HCT116 (cell line): ENCODE measurements at regions not wholly inside any gene's neighbourhood (a gene's known extent, or its start where the extent isn't known, plus 50 kb on each side); places are given as distances from the start of the nearest gene placed in this dataset.

Experiments used
- ATF3 ChIP-seq: IDR thresholded peaks from 2 replicates; pipeline ENCODE4 v1.6.1; 2012
- CTCF ChIP-seq, 3 experiments: fragments of 200-600 bp in 1 of 3; sonication (generic) in 1 of 3; IDR thresholded peaks in 2 of 3; conservative IDR thresholded peaks in 1 of 3; 2 replicates each; pipeline ENCODE4 v1.5.1; 2012 to 2017; ENCODE audit warnings: low read depth in 2 of 3, low read length in 2 of 3, antibody characterized with exemption in 1 of 3, borderline replicate concordance in 1 of 3, control low read depth in 1 of 3, mild to moderate bottlenecking in 1 of 3, mixed read lengths in 1 of 3, mixed run types in 1 of 3, moderate library complexity in 1 of 3; ENCODE audit not compliant: insufficient read depth in 1 of 3
- ELF1 ChIP-seq: IDR thresholded peaks from 2 replicates; pipeline ENCODE4 v1.6.1; 2012; ENCODE audit warnings: low read depth, borderline replicate concordance
- EZH2 ChIP-seq: fragments of 200-600 bp; sonication (generic); IDR thresholded peaks from 2 replicates; pipeline ENCODE4 v1.6.1; 2017; ENCODE audit warnings: antibody characterized with exemption, mixed run types
- EZH2phosphoT487 ChIP-seq: fragments of 200-600 bp; IDR thresholded peaks from 2 replicates; pipeline ENCODE4 v1.6.1; 2018; ENCODE audit warnings: antibody characterized with exemption, borderline replicate concordance
- MAX ChIP-seq: IDR thresholded peaks from 2 replicates; pipeline ENCODE4 v1.6.1; 2012
- POLR2A ChIP-seq: IDR thresholded peaks from 2 replicates; pipeline ENCODE4 v1.7.0; 2011; ENCODE audit warnings: borderline replicate concordance; ENCODE audit not compliant: insufficient read depth, insufficient read length; ENCODE audit errors: extremely low read depth
- POLR2AphosphoS5 ChIP-seq: IDR thresholded peaks from 2 replicates; pipeline ENCODE4 v1.6.1; 2011; ENCODE audit warnings: mild to moderate bottlenecking, low read depth, low read length, moderate library complexity
- REST ChIP-seq: IDR thresholded peaks from 2 replicates; pipeline ENCODE4 v1.6.1; 2012; ENCODE audit warnings: low read depth
- SP1 ChIP-seq: IDR thresholded peaks from 2 replicates; pipeline ENCODE4 v1.6.1; 2012; ENCODE audit warnings: low read depth
- TCF7L2 ChIP-seq: IDR thresholded peaks from 2 replicates; pipeline ENCODE4 v1.7.0; 2011; ENCODE audit warnings: borderline replicate concordance, inconsistent platforms; ENCODE audit not compliant: insufficient read depth, insufficient read length; ENCODE audit errors: extremely low read depth
- ZBTB33 ChIP-seq: IDR thresholded peaks from 2 replicates; pipeline ENCODE4 v1.6.1; 2011; ENCODE audit warnings: mild to moderate bottlenecking, low read length, moderate library complexity; ENCODE audit not compliant: insufficient replicate concordance; ENCODE audit errors: extremely low read depth
- ZNF274 ChIP-seq: fragments of 200-500 bp; sonication (Bioruptor generic); IDR thresholded peaks from 2 replicates; pipeline ENCODE4 v1.6.1; 2014; ENCODE audit warnings: mild to moderate bottlenecking, low read depth, low read length, inconsistent platforms

GRCh38 chr20:22901164-22901563 is 133.9 kb upstream of the SSTR4 start:
- TF ChIP-seq CTCF (IDR thresholded peaks at IDR 0.05 in 2 of 3, conservative IDR thresholded peaks at IDR 0.05 in 1 of 3; ENCODE audit: borderline replicate concordance in 1 of 3, insufficient read depth in 1 of 3, low read depth in 2 of 3, low read length in 2 of 3) (no peak), ZBTB33 (no peak), POLR2AphosphoS5 (no peak), ATF3 (no peak), SP1 (no peak), ZNF274 (no peak), MAX (no peak), REST (no peak), ELF1 (no peak), TCF7L2 (no peak), POLR2A (no peak), EZH2phosphoT487 (no peak), EZH2 (no peak)
